ENCODE measurements at regions not wholly inside any gene's neighbourhood (a gene's known extent, or its start where the extent isn't known, plus 50 kb on each side); places are given as distances from the start of the nearest gene placed in this dataset.
A peak's percentile ranks its signal among the peaks of the same experiment; 100 is the strongest.

DNA sequence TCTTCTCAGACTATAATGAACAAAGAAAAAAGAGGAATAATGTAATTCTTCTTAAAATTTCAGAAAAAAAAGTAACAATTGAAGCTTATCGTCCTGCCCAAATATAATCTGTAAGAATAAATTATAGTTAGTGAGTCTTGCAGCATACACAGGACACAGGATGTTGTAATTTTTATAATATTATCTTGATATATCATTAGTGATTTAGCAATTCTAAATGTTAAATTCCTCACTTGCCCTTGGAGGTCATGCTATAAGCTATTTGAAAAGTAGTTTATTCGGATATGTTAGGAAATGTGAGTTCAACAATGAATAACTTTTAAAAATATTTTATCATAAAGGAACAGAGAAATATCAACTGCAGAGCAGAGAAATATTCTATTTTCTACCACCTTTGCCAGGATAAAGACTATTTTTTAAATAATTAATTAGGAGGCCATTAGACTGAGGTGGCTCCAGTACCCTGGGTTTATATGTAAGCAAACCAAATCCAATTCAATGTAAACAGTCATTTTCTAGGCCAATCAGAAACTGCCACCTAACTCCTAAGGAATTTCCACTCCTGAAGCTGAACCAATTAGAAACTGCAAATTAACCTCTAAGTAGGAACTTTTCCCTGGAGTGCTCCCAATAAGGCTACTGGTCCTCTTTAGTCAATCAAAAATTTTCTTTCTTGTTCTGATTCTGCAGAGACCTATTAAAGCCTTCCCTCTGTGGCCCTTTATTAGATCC, 1109.3 kb downstream of the ROBO2 start:
- in situ Hi-C loops (cut with HindIII; ENCODE audit: low sequenced_read_pairs) = no loop called here
- DNase-seq (ENCODE audit: low read depth, low spot score) = peak; percentile 27
- TF ChIP-seq, protein P1, sequence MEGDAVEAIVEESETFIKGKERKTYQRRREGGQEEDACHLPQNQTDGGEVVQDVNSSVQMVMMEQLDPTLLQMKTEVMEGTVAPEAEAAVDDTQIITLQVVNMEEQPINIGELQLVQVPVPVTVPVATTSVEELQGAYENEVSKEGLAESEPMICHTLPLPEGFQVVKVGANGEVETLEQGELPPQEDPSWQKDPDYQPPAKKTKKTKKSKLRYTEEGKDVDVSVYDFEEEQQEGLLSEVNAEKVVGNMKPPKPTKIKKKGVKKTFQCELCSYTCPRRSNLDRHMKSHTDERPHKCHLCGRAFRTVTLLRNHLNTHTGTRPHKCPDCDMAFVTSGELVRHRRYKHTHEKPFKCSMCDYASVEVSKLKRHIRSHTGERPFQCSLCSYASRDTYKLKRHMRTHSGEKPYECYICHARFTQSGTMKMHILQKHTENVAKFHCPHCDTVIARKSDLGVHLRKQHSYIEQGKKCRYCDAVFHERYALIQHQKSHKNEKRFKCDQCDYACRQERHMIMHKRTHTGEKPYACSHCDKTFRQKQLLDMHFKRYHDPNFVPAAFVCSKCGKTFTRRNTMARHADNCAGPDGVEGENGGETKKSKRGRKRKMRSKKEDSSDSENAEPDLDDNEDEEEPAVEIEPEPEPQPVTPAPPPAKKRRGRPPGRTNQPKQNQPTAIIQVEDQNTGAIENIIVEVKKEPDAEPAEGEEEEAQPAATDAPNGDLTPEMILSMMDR (IDR thresholded peaks at IDR 0.05; ENCODE audit: low read depth, low read length) = no peak
- H3K4me3 ChIP-seq (ENCODE audit: low read depth, low read length) = no peak overlapping the region

- in situ Hi-C loops (cut with HindIII; ENCODE audit: low sequenced_read_pairs) = no loop called here
- no peak for DNase-seq (ENCODE audit: low read depth, low spot score)
- TF ChIP-seq, protein P1 (IDR thresholded peaks at IDR 0.05; ENCODE audit: low read depth, low read length) = no peak
- no peak overlapping the region for H3K4me3 ChIP-seq (ENCODE audit: low read depth, low read length)
Observed at GRCh38 chr3:78153973-78154372, 1114.1 kb downstream of the ROBO2 start.

DNA sequence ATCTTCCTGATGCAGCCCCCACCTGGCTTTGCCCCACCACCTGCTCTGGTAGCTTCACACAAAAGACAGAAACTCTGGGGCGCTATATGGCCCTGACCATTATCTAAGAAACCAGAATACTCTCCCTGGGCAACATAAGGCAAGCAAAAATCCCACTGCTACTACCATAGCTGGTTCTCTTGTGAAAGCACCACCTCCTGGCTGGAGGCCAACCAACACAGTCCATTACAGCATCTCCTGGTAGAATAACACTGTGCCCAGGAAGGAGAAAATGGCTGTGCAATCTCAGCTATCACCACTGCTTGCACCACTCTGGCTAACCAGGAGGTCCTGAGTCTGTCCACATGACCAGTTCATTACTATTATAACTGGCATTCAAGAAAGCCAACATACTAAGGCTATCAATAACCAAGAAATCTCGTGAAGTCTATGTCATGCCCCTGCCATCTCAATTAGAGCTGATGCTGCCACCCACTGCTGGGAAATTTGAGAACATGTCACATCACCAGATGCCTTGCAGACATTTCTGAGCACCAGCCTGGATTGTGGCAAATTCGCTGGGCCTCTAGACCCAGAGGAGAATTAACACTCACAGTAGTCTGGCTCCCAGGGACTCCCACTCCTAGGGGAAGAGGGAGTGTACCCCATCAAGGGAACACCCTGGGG, 1114.8 kb downstream of the ROBO2 start:
- in situ Hi-C loops (cut with HindIII; ENCODE audit: low sequenced_read_pairs) = no loop called here
- no peak for DNase-seq (ENCODE audit: low read depth, low spot score)
- TF ChIP-seq, protein P1 (IDR thresholded peaks at IDR 0.05; ENCODE audit: low read depth, low read length) = no peak
- no peak overlapping the region for H3K4me3 ChIP-seq (ENCODE audit: low read depth, low read length)

DNA sequence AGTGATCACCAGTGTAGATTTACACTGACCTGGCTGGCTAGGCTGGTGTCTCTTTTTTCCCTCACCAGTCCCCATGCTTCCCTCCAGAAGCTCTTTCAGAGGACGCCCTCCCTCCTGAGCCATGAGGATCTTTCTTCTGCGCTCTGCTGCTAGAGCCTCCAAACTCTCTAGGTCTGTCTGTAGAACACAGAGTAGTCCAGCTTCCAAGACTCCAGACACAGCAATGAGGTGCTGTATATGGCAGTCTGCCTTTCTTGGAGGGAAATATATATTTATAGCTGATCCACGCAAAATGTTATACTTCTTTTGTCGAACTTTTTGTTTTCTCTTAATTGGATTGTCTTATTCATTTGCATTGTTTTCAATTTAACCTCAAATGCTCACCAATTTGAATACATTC, 1121.8 kb downstream of the ROBO2 start:
- H3K4me3 ChIP-seq (ENCODE audit: low read depth, low read length) = no peak overlapping the region
- no peak for DNase-seq (ENCODE audit: low read depth, low spot score)
- in situ Hi-C loops (cut with HindIII; ENCODE audit: low sequenced_read_pairs) = no loop called here
- TF ChIP-seq, protein P1 (IDR thresholded peaks at IDR 0.05; ENCODE audit: low read depth, low read length) = no peak

- TF ChIP-seq, protein P1 (IDR thresholded peaks at IDR 0.05; ENCODE audit: low read depth, low read length) = no peak
- peak; percentile 23 for DNase-seq (ENCODE audit: low read depth, low spot score)
Observed at GRCh38 chr3:78163379-78163778, 1123.5 kb downstream of the ROBO2 start.

DNA sequence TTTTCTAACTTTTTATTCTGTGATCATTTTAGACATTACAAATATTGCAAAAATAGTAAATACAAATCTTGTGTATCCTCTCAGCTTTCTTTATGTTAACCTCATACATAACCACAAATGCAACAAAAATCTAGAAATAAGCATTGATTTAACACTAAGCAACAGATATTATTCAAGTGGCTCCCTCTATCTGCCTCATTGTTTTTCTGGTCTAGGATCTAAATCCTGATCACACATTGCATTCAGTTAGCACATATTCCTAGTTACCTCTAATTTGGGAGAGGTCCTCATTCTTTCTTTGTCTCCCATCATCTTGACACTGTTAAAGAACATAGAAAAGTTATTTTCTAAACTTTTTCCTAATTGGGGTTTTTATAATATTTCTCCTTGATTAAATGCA, 1126.0 kb downstream of the ROBO2 start:
- no peak overlapping the region for H3K4me3 ChIP-seq (ENCODE audit: low read depth, low read length)
- TF ChIP-seq, protein P1 (IDR thresholded peaks at IDR 0.05; ENCODE audit: low read depth, low read length) = peak; percentile 34
- in situ Hi-C loops (cut with HindIII; ENCODE audit: low sequenced_read_pairs) = no loop called here
- DNase-seq (ENCODE audit: low read depth, low spot score) = no peak

More at GRCh38 chr3:78163379-78163778, 1123.5 kb downstream of the ROBO2 start:
- in situ Hi-C loops (cut with HindIII; ENCODE audit: low sequenced_read_pairs) = no loop called here
- no peak overlapping the region for H3K4me3 ChIP-seq (ENCODE audit: low read depth, low read length)
